Testis (tissue), 2 donors: ENCODE measurements at regions not wholly inside any gene's neighbourhood (a gene's known extent, or its start where the extent isn't known, plus 50 kb on each side); places are given as distances from the start of the nearest gene placed in this dataset.

Experiments used
- POLR2A ChIP-seq: fragments of 450-650 bp; IDR thresholded peaks from one replicate; pipeline ENCODE4 v1.6.1; 2017; ENCODE audit warnings: antibody characterized with exemption, mild to moderate bottlenecking, moderate library complexity
- TF ChIP-seq, protein P1 (sequence below), 3 experiments: fragments of 450-650 bp in 2 of 3; fragments of 200-600 bp in 1 of 3; sonication (generic) in 1 of 3; IDR thresholded peaks; one replicate each; pipeline ENCODE4 v1.5.1; 2016 to 2019; ENCODE audit warnings: antibody characterized with exemption in 3 of 3, mild to moderate bottlenecking in 2 of 3, moderate library complexity in 1 of 3

DNA sequence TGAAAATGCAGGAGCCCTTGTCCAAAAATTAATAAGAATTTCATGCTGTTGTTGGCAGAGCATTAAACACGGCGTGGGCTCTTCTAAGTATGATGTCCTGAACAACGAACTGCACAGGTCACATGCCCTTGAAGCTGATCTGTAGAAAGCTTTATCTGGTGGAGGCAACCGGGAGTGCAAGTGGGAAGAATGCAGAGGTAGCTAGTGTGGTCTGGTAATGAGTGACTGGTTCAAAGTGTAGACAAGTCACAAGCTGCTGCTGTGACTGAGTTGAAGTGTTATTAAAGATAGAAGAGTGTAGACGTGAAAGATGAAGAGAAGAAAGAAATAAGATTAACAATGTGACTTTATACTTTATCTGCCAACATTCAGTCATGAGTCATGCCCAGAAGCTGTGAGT, 361.9 kb downstream of the TTLL7 start:
- TF ChIP-seq, protein P1, sequence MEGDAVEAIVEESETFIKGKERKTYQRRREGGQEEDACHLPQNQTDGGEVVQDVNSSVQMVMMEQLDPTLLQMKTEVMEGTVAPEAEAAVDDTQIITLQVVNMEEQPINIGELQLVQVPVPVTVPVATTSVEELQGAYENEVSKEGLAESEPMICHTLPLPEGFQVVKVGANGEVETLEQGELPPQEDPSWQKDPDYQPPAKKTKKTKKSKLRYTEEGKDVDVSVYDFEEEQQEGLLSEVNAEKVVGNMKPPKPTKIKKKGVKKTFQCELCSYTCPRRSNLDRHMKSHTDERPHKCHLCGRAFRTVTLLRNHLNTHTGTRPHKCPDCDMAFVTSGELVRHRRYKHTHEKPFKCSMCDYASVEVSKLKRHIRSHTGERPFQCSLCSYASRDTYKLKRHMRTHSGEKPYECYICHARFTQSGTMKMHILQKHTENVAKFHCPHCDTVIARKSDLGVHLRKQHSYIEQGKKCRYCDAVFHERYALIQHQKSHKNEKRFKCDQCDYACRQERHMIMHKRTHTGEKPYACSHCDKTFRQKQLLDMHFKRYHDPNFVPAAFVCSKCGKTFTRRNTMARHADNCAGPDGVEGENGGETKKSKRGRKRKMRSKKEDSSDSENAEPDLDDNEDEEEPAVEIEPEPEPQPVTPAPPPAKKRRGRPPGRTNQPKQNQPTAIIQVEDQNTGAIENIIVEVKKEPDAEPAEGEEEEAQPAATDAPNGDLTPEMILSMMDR (IDR thresholded peaks at IDR 0.05) = no peak
- no peak for TF ChIP-seq POLR2A
